Endothelial cell of umbilical vein (primary cell): ENCODE measurements at regions not wholly inside any gene's neighbourhood (a gene's known extent, or its start where the extent isn't known, plus 50 kb on each side); places are given as distances from the start of the nearest gene placed in this dataset.

Experiments
- BruUV-seq: library from RNA; stranded (reverse); fragments of 400-500 nt; replicated peaks from 2 replicates; lab custom pipeline; 2021; lab: Mats Ljungman, UMichigan
- CTCF ChIA-PET: fragments of 300-600, 350-600 bp; sonication (Branson Sonifier 250); formaldehyde crosslinking; loops from one replicate; lab custom pipeline; 2021; ENCODE audit warnings: antibody characterized with exemption, inconsistent platforms; lab: Charles Lee
- POLR2A ChIA-PET: fragments of 300-600, 350-600 bp; sonication (Branson Sonifier 250); formaldehyde crosslinking; loops from one replicate; lab custom pipeline; 2021; ENCODE audit warnings: antibody characterized with exemption, inconsistent platforms; lab: Charles Lee
- DNase-seq: peaks from one replicate; pipeline ENCODE4 v3.0.0-alpha.2; 2011; ENCODE audit warnings: low read depth, low spot score
- FAIRE-seq: peaks from 2 replicates; lab custom pipeline; 2011; peaks lifted over from hg19 to GRCh38; lab: Jason Lieb, UNC
- H2AFZ ChIP-seq: 2 replicates; pipeline ENCODE4 v1.6.0; 2012; ENCODE audit warnings: low read depth, low read length, control low read depth, inconsistent platforms
- H3K27ac ChIP-seq: 2 replicates; pipeline ENCODE4 v1.5.1; 2011; ENCODE audit warnings: low read depth, mild to moderate bottlenecking, control low read depth, low read length, moderate library complexity; ENCODE audit not compliant: insufficient read depth
- H3K27me3 ChIP-seq, 2 experiments: 2 replicates each; pipeline versions ENCODE4 v1.6.0 to v1.6.1; 2011; ENCODE audit warnings: low read length in 2 of 2, mixed read lengths in 1 of 2; ENCODE audit not compliant: control insufficient read depth in 2 of 2, insufficient read depth in 2 of 2
- H3K36me3 ChIP-seq, 2 experiments: 2 replicates in 1 of 2; 3 replicates in 1 of 2; pipeline ENCODE4 v1.5.1; 2011; ENCODE audit warnings: low read length in 2 of 2, mild to moderate bottlenecking in 1 of 2, moderate library complexity in 1 of 2; ENCODE audit not compliant: control insufficient read depth in 2 of 2, insufficient read depth in 2 of 2; ENCODE audit errors: extremely low read depth in 1 of 2
- H3K4me1 ChIP-seq: 3 replicates; pipeline ENCODE4 v1.5.1; 2011; ENCODE audit warnings: mild to moderate bottlenecking, low read length; ENCODE audit not compliant: control insufficient read depth, insufficient read depth; ENCODE audit errors: extremely low read depth
- H3K4me2 ChIP-seq: 2 replicates; pipeline ENCODE4 v1.6.1; 2011; ENCODE audit warnings: low read length, control low read depth, mixed read lengths; ENCODE audit not compliant: insufficient read depth
- H3K4me3 ChIP-seq, 3 experiments: fragments of 200-600 bp in 1 of 3; sonication (generic), shearing (Covaris generic) in 1 of 3; replicated peaks in 1 of 3; 2 replicates each; pipeline ENCODE4 v1.5.1; 2011 to 2016; ENCODE audit warnings: control low read depth in 3 of 3, low read length in 3 of 3, mild to moderate bottlenecking in 2 of 3, inconsistent platforms in 1 of 3, low read depth in 1 of 3, moderate library complexity in 1 of 3; ENCODE audit not compliant: insufficient read depth in 1 of 3
- H3K79me2 ChIP-seq: 2 replicates; pipeline ENCODE4 v1.6.0; 2012; ENCODE audit warnings: low read length, inconsistent platforms; ENCODE audit not compliant: control insufficient read depth, insufficient read depth
- H3K9ac ChIP-seq: replicated peaks from 2 replicates; pipeline ENCODE3; 2011; ENCODE audit warnings: low read length, control low read depth; ENCODE audit not compliant: insufficient read depth; ENCODE audit errors: extremely low read depth
- H3K9me1 ChIP-seq: replicated peaks from 3 replicates; pipeline ENCODE4 v1.6.0; 2011; ENCODE audit warnings: mild to moderate bottlenecking, low read length; ENCODE audit not compliant: control insufficient read depth, insufficient read depth; ENCODE audit errors: extremely low read depth
- H3K9me3 ChIP-seq: replicated peaks from 2 replicates; pipeline ENCODE4 v1.5.1; 2012; ENCODE audit warnings: low read length, inconsistent platforms; ENCODE audit not compliant: control insufficient read depth, insufficient read depth
- H4K20me1 ChIP-seq: replicated peaks from 2 replicates; pipeline ENCODE3; 2011; ENCODE audit warnings: mild to moderate bottlenecking, low read length; ENCODE audit not compliant: control insufficient read depth, insufficient read depth; ENCODE audit errors: extremely low read depth
- CTCF ChIP-seq, 2 donors: IDR thresholded peaks; 1 replicate in 1 of 2; 2 replicates in 1 of 2; pipeline ENCODE4 v1.5.1; 2011; ENCODE audit warnings: low read length in 2 of 2, mild to moderate bottlenecking in 2 of 2, moderate library complexity in 2 of 2, control low read depth in 1 of 2, inconsistent platforms in 1 of 2, low read depth in 1 of 2; ENCODE audit not compliant: insufficient read depth in 1 of 2; ENCODE audit errors: extremely low read depth in 1 of 2
- EZH2 ChIP-seq: IDR thresholded peaks from 2 replicates; pipeline ENCODE4 v1.6.1; 2012; ENCODE audit warnings: borderline replicate concordance, low read depth, mild to moderate bottlenecking, moderate library complexity, low read length, inconsistent platforms; ENCODE audit not compliant: severe bottlenecking
- FOS ChIP-seq: IDR thresholded peaks from 2 replicates; pipeline ENCODE4 v1.6.1; 2011; ENCODE audit warnings: mild to moderate bottlenecking, low read length, moderate library complexity, borderline replicate concordance; ENCODE audit not compliant: insufficient read depth
- GATA2 ChIP-seq: IDR thresholded peaks from 2 replicates; pipeline ENCODE4 v1.7.0; 2011; ENCODE audit warnings: low read depth, mild to moderate bottlenecking, moderate library complexity, mixed read lengths, low read length; ENCODE audit not compliant: insufficient read length, insufficient read depth
- JUN ChIP-seq: IDR thresholded peaks from 2 replicates; pipeline ENCODE4 v1.6.1; 2011; ENCODE audit warnings: borderline replicate concordance, low read depth; ENCODE audit not compliant: insufficient read length, insufficient read depth
- MAX ChIP-seq: IDR thresholded peaks from 2 replicates; pipeline ENCODE4 v1.6.1; 2011; ENCODE audit not compliant: insufficient read depth, insufficient read length
- MYC ChIP-seq: IDR thresholded peaks from one replicate; pipeline ENCODE4 v1.6.1; 2011; ENCODE audit warnings: mild to moderate bottlenecking, low read depth, low read length
- POLR2A ChIP-seq: IDR thresholded peaks from 2 replicates; pipeline ENCODE4 v1.6.1; 2012; ENCODE audit warnings: low read depth, mild to moderate bottlenecking, control low read depth, low read length
- POLR2AphosphoS5 ChIP-seq: IDR thresholded peaks from 2 replicates; pipeline ENCODE4 v1.6.1; 2012; ENCODE audit warnings: low read depth, mild to moderate bottlenecking, control low read depth, low read length, moderate library complexity; ENCODE audit not compliant: insufficient read depth
- dilution Hi-C: fragments of 300-500 bp; cut with MboI; formaldehyde crosslinking; loops from one replicate; pipeline ENCODE4 v1.15.0; 2019; ENCODE audit warnings: low sequenced_read_pairs; ENCODE audit not compliant: extremely low pct_ligation_motif_present
- intact Hi-C: fragments of 100-400 bp; cut with micrococcal nuclease; formaldehyde crosslinking; loops from one replicate; pipeline ENCODE4 v1.10.0; 2022

DNA sequence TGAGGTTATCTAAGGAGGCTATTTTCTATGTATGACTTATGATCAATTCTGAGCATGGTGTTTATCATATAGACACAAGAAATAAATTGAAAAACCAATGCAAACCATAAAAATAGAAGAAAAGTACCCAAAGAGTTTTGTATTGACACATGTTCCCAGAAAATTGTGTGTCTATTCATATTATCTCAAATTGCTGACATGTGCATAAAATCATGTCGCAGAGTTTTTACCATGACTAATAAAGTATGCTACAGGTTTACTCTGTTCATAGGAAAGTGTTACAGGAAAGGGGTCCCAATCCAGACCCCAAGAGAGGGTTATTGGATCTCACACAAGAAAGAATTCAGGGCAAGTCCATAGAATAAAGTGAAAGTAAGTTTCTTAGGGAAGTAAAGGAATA is 290.7 kb upstream of the NRXN1 start:
- Histone ChIP-seq H3K27ac (no peak overlapping the region), H3K9me1 (no peaks in the 10 kb centered on the region), H4K20me1 (no peaks in the 10 kb centered on the region), H2AFZ (no peak overlapping the region), H3K9ac (no peak overlapping the region), H3K27me3 (no peaks in the 10 kb centered on the region), H3K4me3 (no peak overlapping the region), H3K79me2 (no peaks in the 10 kb centered on the region), H3K4me1 (no peaks in the 10 kb centered on the region), H3K36me3 (no peaks in the 10 kb centered on the region), H3K9me3 (no peaks in the 10 kb centered on the region), H3K4me2 (no peak overlapping the region)
- dilution Hi-C loops: no loop called here
- DNase-seq (no peak), FAIRE-seq (no peak)
- BruUV-seq: no TSS peak
- CTCF ChIA-PET: no interaction called here
- intact Hi-C loops: no loop called here
- POLR2A ChIA-PET: no interaction called here
- TF ChIP-seq FOS: no peak
- no peak for TF ChIP-seq POLR2A

GRCh38 chr2:51304311-51304710 is 272.4 kb upstream of the NRXN1 start:
- Histone ChIP-seq H3K27ac (no peak overlapping the region), H3K4me3 (no peak overlapping the region), H3K9me1 (no peaks in the 10 kb centered on the region), H2AFZ (no peak overlapping the region), H3K4me2 (no peak overlapping the region), H3K36me3 (no peaks in the 10 kb centered on the region), H4K20me1 (no peaks in the 10 kb centered on the region), H3K9ac (no peak overlapping the region), H3K4me1 (no peaks in the 10 kb centered on the region), H3K79me2 (no peaks in the 10 kb centered on the region), H3K27me3 (no peaks in the 10 kb centered on the region), H3K9me3 (no peaks in the 10 kb centered on the region)
- BruUV-seq: no TSS peak
- ChIA-PET POLR2A (no interaction called here), CTCF (no interaction called here)
- dilution Hi-C loops: no loop called here
- no peak for DNase-seq
- intact Hi-C loops: no loop called here
- no peak for FAIRE-seq
- TF ChIP-seq CTCF (IDR thresholded peaks at IDR 0.05; ENCODE audit: extremely low read depth in 1 of 2, insufficient read depth in 1 of 2, low read depth in 1 of 2, low read length in 2 of 2) (no peak), POLR2A (no peak), GATA2 (no peak), POLR2AphosphoS5 (no peak), FOS (no peak), JUN (no peak), EZH2 (no peak), MAX (no peak), MYC (no peak)
